H9 (cell line): ENCODE measurements at regions not wholly inside any gene's neighbourhood (a gene's known extent, or its start where the extent isn't known, plus 50 kb on each side); places are given as distances from the start of the nearest gene placed in this dataset.

Experiments used
- DNase-seq: peaks from one replicate; pipeline ENCODE4 v3.0.0-alpha.2; 2017
- H2AFZ ChIP-seq: one replicate; pipeline ENCODE4 v1.6.1; 2013; ENCODE audit warnings: mild to moderate bottlenecking, low read length, control low read depth, moderate library complexity
- H2AK5ac ChIP-seq: 2 replicates; pipeline ENCODE4 v1.6.1; 2013; ENCODE audit warnings: low read length, control low read depth, mixed read lengths; ENCODE audit not compliant: insufficient read length
- H2BK120ac ChIP-seq: one replicate; pipeline ENCODE4 v1.6.1; 2013; ENCODE audit warnings: low read depth, mild to moderate bottlenecking, low read length, control low read depth, inconsistent platforms; ENCODE audit not compliant: poor library complexity, severe bottlenecking
- H2BK12ac ChIP-seq: 2 replicates; pipeline ENCODE4 v1.6.1; 2013; ENCODE audit warnings: low read length, control low read depth, mixed read lengths, low read depth; ENCODE audit not compliant: insufficient read length
- H2BK15ac ChIP-seq: 2 replicates; pipeline ENCODE4 v1.6.1; 2013; ENCODE audit warnings: low read depth, low read length, control low read depth
- H2BK20ac ChIP-seq: one replicate; pipeline ENCODE4 v1.6.1; 2013; ENCODE audit warnings: low read depth, mild to moderate bottlenecking, low read length, control low read depth, inconsistent platforms; ENCODE audit not compliant: poor library complexity, severe bottlenecking
- H2BK5ac ChIP-seq: 2 replicates; pipeline ENCODE4 v1.6.1; 2013; ENCODE audit warnings: low read length, control low read depth, mixed read lengths; ENCODE audit not compliant: insufficient read length
- H3K14ac ChIP-seq: 2 replicates; pipeline ENCODE4 v1.6.1; 2013; ENCODE audit warnings: low read length, control low read depth; ENCODE audit not compliant: insufficient read depth
- H3K18ac ChIP-seq: 2 replicates; pipeline ENCODE4 v1.6.1; 2013; ENCODE audit warnings: low read depth, mild to moderate bottlenecking, mixed read lengths, low read length, control low read depth; ENCODE audit not compliant: insufficient read length
- H3K23ac ChIP-seq: 2 replicates; pipeline ENCODE4 v1.6.1; 2013; ENCODE audit warnings: low read length, control low read depth, mixed read lengths, low read depth; ENCODE audit not compliant: insufficient read length
- H3K23me2 ChIP-seq: 2 replicates; pipeline ENCODE4 v1.6.1; 2013; ENCODE audit warnings: low read depth, mild to moderate bottlenecking, mixed read lengths, low read length, control low read depth; ENCODE audit not compliant: insufficient read length, poor library complexity, severe bottlenecking
- H3K27ac ChIP-seq: 2 replicates; pipeline ENCODE4 v1.5.1; 2013; ENCODE audit warnings: low read length, control low read depth, mixed read lengths, low read depth; ENCODE audit not compliant: insufficient read length
- H3K27me3 ChIP-seq: 2 replicates; pipeline ENCODE4 v1.6.1; 2013; ENCODE audit warnings: low read length, control low read depth, inconsistent platforms; ENCODE audit not compliant: insufficient read depth
- H3K4ac ChIP-seq: 2 replicates; pipeline ENCODE4 v1.6.1; 2013; ENCODE audit warnings: low read depth, mild to moderate bottlenecking, control low read depth, inconsistent platforms, low read length, moderate library complexity
- H3K4me1 ChIP-seq: 2 replicates; pipeline ENCODE4 v1.6.1; 2013; ENCODE audit warnings: low read length, control low read depth, inconsistent platforms; ENCODE audit not compliant: insufficient read depth
- H3K4me2 ChIP-seq: 2 replicates; pipeline ENCODE4 v1.6.1; 2013; ENCODE audit warnings: low read length, control low read depth, mixed read lengths; ENCODE audit not compliant: insufficient read length, insufficient read depth
- H3K56ac ChIP-seq: 2 replicates; pipeline ENCODE4 v1.6.1; 2013; ENCODE audit warnings: low read depth, mild to moderate bottlenecking, mixed read lengths, low read length, control low read depth; ENCODE audit not compliant: insufficient read length
- H3K79me1 ChIP-seq: 2 replicates; pipeline ENCODE4 v1.6.1; 2013; ENCODE audit warnings: low read depth, mild to moderate bottlenecking, moderate library complexity, low read length, control low read depth, inconsistent platforms; ENCODE audit not compliant: insufficient read depth, poor library complexity, severe bottlenecking
- H3K79me2 ChIP-seq: 2 replicates; pipeline ENCODE4 v1.6.1; 2013; ENCODE audit warnings: low read length, control low read depth, inconsistent platforms; ENCODE audit not compliant: insufficient read depth
- H3K9ac ChIP-seq: 2 replicates; pipeline ENCODE4 v1.6.1; 2013; ENCODE audit warnings: low read length, control low read depth, mixed read lengths; ENCODE audit not compliant: insufficient read length; ENCODE audit errors: extremely low read depth
- H3K9me3 ChIP-seq: one replicate; pipeline ENCODE4 v1.6.1; 2013; ENCODE audit warnings: low read depth, low read length, inconsistent platforms; ENCODE audit not compliant: control insufficient read depth
- H3T11ph ChIP-seq: one replicate; pipeline ENCODE4 v1.6.1; 2013; ENCODE audit warnings: mild to moderate bottlenecking, low read length, control low read depth, inconsistent platforms
- H4K20me1 ChIP-seq: one replicate; pipeline ENCODE4 v1.6.1; 2013; ENCODE audit not compliant: control insufficient read depth, insufficient read length, insufficient read depth
- H4K5ac ChIP-seq: 2 replicates; pipeline ENCODE4 v1.6.1; 2013; ENCODE audit warnings: low read depth, mild to moderate bottlenecking, mixed read lengths, low read length, control low read depth; ENCODE audit not compliant: insufficient read length
- H4K8ac ChIP-seq: replicated peaks from 2 replicates; pipeline ENCODE4 v1.6.1; 2013; ENCODE audit warnings: low read length, control low read depth, mixed read lengths, low read depth; ENCODE audit not compliant: insufficient read length
- H4K91ac ChIP-seq: 2 replicates; pipeline ENCODE4 v1.6.1; 2013; ENCODE audit warnings: low read depth, mild to moderate bottlenecking, moderate library complexity, mixed read lengths, low read length, control low read depth; ENCODE audit not compliant: insufficient read length
- H3K27ac Mint-ChIP-seq, 3 experiments: 2 replicates in 2 of 3; 3 replicates in 1 of 3; pipeline ENCODE4 v1.8.0; 2020 to 2021; ENCODE audit warnings: mixed read lengths in 3 of 3, mild to moderate bottlenecking in 1 of 3, moderate library complexity in 1 of 3
- H3K27me3 Mint-ChIP-seq: 2 replicates; pipeline ENCODE4 v1.8.0; 2021; ENCODE audit warnings: low read depth, mild to moderate bottlenecking, moderate library complexity, mixed read lengths
- H3K36me3 Mint-ChIP-seq, 3 experiments: 2 replicates in 2 of 3; 3 replicates in 1 of 3; pipeline ENCODE4 v1.8.0; 2020 to 2021; ENCODE audit warnings: low read depth in 3 of 3, mixed read lengths in 3 of 3; ENCODE audit not compliant: insufficient read depth in 1 of 3
- H3K4me1 Mint-ChIP-seq, 2 experiments: 2 replicates each; pipeline ENCODE4 v1.8.0; 2020; ENCODE audit warnings: mixed read lengths in 2 of 2
- H3K4me3 Mint-ChIP-seq, 2 experiments: 2 replicates in 1 of 2; 3 replicates in 1 of 2; pipeline ENCODE4 v1.8.0; 2020 to 2021; ENCODE audit warnings: mild to moderate bottlenecking in 2 of 2, mixed read lengths in 2 of 2, moderate library complexity in 1 of 2
- H3K9me3 Mint-ChIP-seq, 2 experiments: 2 replicates in 1 of 2; 3 replicates in 1 of 2; pipeline ENCODE4 v1.8.0; 2020; ENCODE audit warnings: mild to moderate bottlenecking in 2 of 2, mixed read lengths in 2 of 2, moderate library complexity in 1 of 2
- CTCF ChIP-seq: fragments of 200-600 bp; sonication (generic); conservative IDR thresholded peaks from 3 replicates; pipeline ENCODE4 v1.8.0; 2021; ENCODE audit warnings: antibody characterized with exemption, mild to moderate bottlenecking
- WGBS: extraction: QIAGEN DNeasy Blood & Tissue Kit; methylation state at CpG from one replicate; pipeline ENCODE4 v1.1.7; 2013; ENCODE audit warnings: missing lambda C conversion rate, low lambda C conversion rate, mixed read lengths; ENCODE audit not compliant: insufficient read length; ENCODE audit errors: extremely low coverage; 5-methylcytosine and 5-hydroxymethylcytosine counted together

- Mint-ChIP-seq H3K4me3 (no peak overlapping the region), H3K27ac (no peak overlapping the region)
- TF ChIP-seq CTCF = no peak
Measured at GRCh38 chr10:7482992-7483391, 72.2 kb upstream of the SFMBT2 start.

More at GRCh38 chr10:7482992-7483391, 72.2 kb upstream of the SFMBT2 start:
- Mint-ChIP-seq H3K27me3 (peaks cover 2% of the 10 kb centered on the region), H3K9me3 (no peaks in the 10 kb centered on the region), H3K36me3 (no peaks in the 10 kb centered on the region; a peak in 1 of 7 replicates), H3K4me1 (peaks cover 22 to 24% of the 10 kb centered on the region in 2 experiments)
- Histone ChIP-seq H3K79me2 (no peaks in the 10 kb centered on the region), H2BK20ac (no peak overlapping the region), H3K14ac (no peak overlapping the region), H3T11ph (no peak overlapping the region), H3K27ac (no peak overlapping the region), H2BK120ac (no peak overlapping the region), H2AFZ (no peak overlapping the region), H3K56ac (no peak overlapping the region), H3K4me2 (no peak overlapping the region), H4K20me1 (no peaks in the 10 kb centered on the region), H3K9me3 (no peaks in the 10 kb centered on the region), H2AK5ac (no peak overlapping the region), H2BK5ac (no peak overlapping the region), H3K23me2 (no peaks in the 10 kb centered on the region), H2BK12ac (no peak overlapping the region), H4K8ac (no peak overlapping the region), H2BK15ac (no peak overlapping the region), H3K9ac (no peak overlapping the region), H4K91ac (no peak overlapping the region), H3K4me1 (no peaks in the 10 kb centered on the region), H3K79me1 (no peaks in the 10 kb centered on the region), H4K5ac (no peak overlapping the region), H3K23ac (no peak overlapping the region), H3K18ac (no peak overlapping the region), H3K4ac (no peak overlapping the region), H3K27me3 (no peaks in the 10 kb centered on the region)
- WGBS = no CpG with 5 or more reads among the region's 8 CpGs
- DNase-seq = no peak
